Stimulated activated naive CD8-positive, alpha-beta T cell treated with anti-CD3 and anti-CD28 coated beads, Interleukin-15, Interleukin-2, amounts not matched to agents 100 U/mL and 50 U/mL, for 24 hours (primary cell): ENCODE measurements at regions not wholly inside any gene's neighbourhood (a gene's known extent, or its start where the extent isn't known, plus 50 kb on each side); places are given as distances from the start of the nearest gene placed in this dataset.

Source experiments
- ATAC-seq: fragments of 150-1000 bp; cut with Tn5 transposase; one replicate; pipeline ENCODE4 v1.10.0; 2021
- DNase-seq: peaks from one replicate; pipeline ENCODE4 v3.0.0; 2021

- no peak for DNase-seq
- no peak for ATAC-seq
Observed at GRCh38 chr22:47610281-47610680, 847.8 kb downstream of the TBC1D22A start.

- no peak for ATAC-seq
- no peak for DNase-seq
Observed at GRCh38 chr22:47609653-47610052, 847.2 kb downstream of the TBC1D22A start.

GRCh38 chr22:47608421-47608820 is 846.0 kb downstream of the TBC1D22A start:
- ATAC-seq (no peak), DNase-seq (no peak)

- no peak for ATAC-seq
- no peak for DNase-seq
Observed at GRCh38 chr22:47607486-47607885, 845.0 kb downstream of the TBC1D22A start.

GRCh38 chr22:47606426-47606825 is 844.0 kb downstream of the TBC1D22A start:
- DNase-seq (no peak), ATAC-seq (no peak)

- DNase-seq (no peak), ATAC-seq (no peak)
Observed at GRCh38 chr22:47605886-47606285, 843.4 kb downstream of the TBC1D22A start.

- DNase-seq = no peak
- no peak for ATAC-seq
Observed at GRCh38 chr22:47605441-47605840, 843.0 kb downstream of the TBC1D22A start.

- DNase-seq (no peak), ATAC-seq (no peak)
Observed at GRCh38 chr22:47604563-47604962, 842.1 kb downstream of the TBC1D22A start.

- ATAC-seq = no peak
- DNase-seq = no peak
Observed at GRCh38 chr22:47602732-47603131, 840.3 kb downstream of the TBC1D22A start.

GRCh38 chr22:47601666-47602065 is 839.2 kb downstream of the TBC1D22A start:
- ATAC-seq = no peak
- DNase-seq = no peak

- DNase-seq = no peak
- ATAC-seq = no peak
Observed at GRCh38 chr22:47600791-47601625, 838.6 kb downstream of the TBC1D22A start.

- ATAC-seq = no peak
- no peak for DNase-seq
Observed at GRCh38 chr22:47600281-47600680, 837.8 kb downstream of the TBC1D22A start.

- DNase-seq = no peak
- ATAC-seq = no peak
Observed at GRCh38 chr22:47599753-47600152, 837.3 kb downstream of the TBC1D22A start.

- no peak for ATAC-seq
- DNase-seq = no peak
Observed at GRCh38 chr22:47598864-47599263, 836.4 kb downstream of the TBC1D22A start.

- no peak for DNase-seq
- no peak for ATAC-seq
Observed at GRCh38 chr22:47597041-47597440, 834.6 kb downstream of the TBC1D22A start.

GRCh38 chr22:47596176-47596690 is 833.8 kb downstream of the TBC1D22A start:
- no peak for DNase-seq
- no peak for ATAC-seq

GRCh38 chr22:47594836-47595521 is 832.5 kb downstream of the TBC1D22A start:
- no peak for DNase-seq

GRCh38 chr22:47593911-47594311 is 831.5 kb downstream of the TBC1D22A start:
- no peak for DNase-seq
- no peak for ATAC-seq

More at GRCh38 chr22:47594836-47595521, 832.5 kb downstream of the TBC1D22A start:
- ATAC-seq = no peak

- DNase-seq = no peak
- ATAC-seq = no peak
Observed at GRCh38 chr22:47593291-47593690, 830.8 kb downstream of the TBC1D22A start.

- ATAC-seq = no peak
- DNase-seq = no peak
Observed at GRCh38 chr22:47592791-47593190, 830.3 kb downstream of the TBC1D22A start.

GRCh38 chr22:47591709-47592108 is 829.3 kb downstream of the TBC1D22A start:
- ATAC-seq (no peak), DNase-seq (no peak)

- no peak for DNase-seq
- ATAC-seq = no peak
Observed at GRCh38 chr22:47591016-47591415, 828.6 kb downstream of the TBC1D22A start.
